Spleen (tissue), 7 donors: ENCODE measurements at regions not wholly inside any gene's neighbourhood (a gene's known extent, or its start where the extent isn't known, plus 50 kb on each side); places are given as distances from the start of the nearest gene placed in this dataset.
"Not testable (repeated sequence)": the region's sequence is repeated elsewhere in the genome, so short reads cannot be mapped to it uniquely, and the experiment has no call there.

ENCODE experiments used
- CTCF ChIP-seq, 11 experiments: fragments of 200-600 bp in 7 of 11; fragments of 450-650 bp in 4 of 11; sonication (generic) in 4 of 11; IDR thresholded peaks in 8 of 11; conservative IDR thresholded peaks in 3 of 11; 1 replicate in 7 of 11; 2 replicates in 4 of 11; pipeline versions ENCODE4 v1.4.0 to v1.8.0; 2016 to 2021; ENCODE audit warnings: antibody characterized with exemption in 11 of 11, inconsistent platforms in 4 of 11, mild to moderate bottlenecking in 1 of 11
- POLR2A ChIP-seq, 3 donors: fragments of 450-650 bp; IDR thresholded peaks; one replicate each; pipeline ENCODE4 v1.5.1; 2017; ENCODE audit warnings: antibody characterized with exemption in 3 of 3, mild to moderate bottlenecking in 1 of 3
- donor health status: DM: no; HTN: no; CAD: no; lungs with moderate emphysema.
- donor health status: DM: no; HTN: no; CAD: no.
- donor health status: DM: no; HTN: no; CAD: no.

GRCh38 chr17:46430300-46430699 is 68.7 kb upstream of the ARL17B start:
- not testable (repeated sequence) for TF ChIP-seq CTCF (IDR thresholded peaks at IDR 0.05 in 8 of 11, conservative IDR thresholded peaks at IDR 0.05 in 3 of 11); POLR2A (IDR thresholded peaks at IDR 0.05)
